DND-41 (cell line): ENCODE measurements at regions not wholly inside any gene's neighbourhood (a gene's known extent, or its start where the extent isn't known, plus 50 kb on each side); places are given as distances from the start of the nearest gene placed in this dataset.

Experiments used
- ATAC-seq: fragments of 200-7000 bp; cut with Tn5 transposase; 3 replicates; pipeline ENCODE4 v1.9.1; 2021; ENCODE audit warnings: low read depth; ENCODE audit not compliant: insufficient read depth
- DNase-seq: peaks from one replicate; pipeline ENCODE4 v3.0.0-alpha.2; 2020
- H2AFZ ChIP-seq: 2 replicates; pipeline ENCODE4 v1.6.0; 2012; ENCODE audit warnings: low read depth, low read length
- H3K27ac ChIP-seq: 2 replicates; pipeline ENCODE4 v1.5.1; 2012; ENCODE audit warnings: low read length, inconsistent platforms
- H3K27me3 ChIP-seq: fragments of 200-600 bp; sonication (generic); 2 replicates; pipeline ENCODE4 v1.6.0; 2012; ENCODE audit warnings: low read length, mild to moderate bottlenecking, inconsistent platforms; ENCODE audit not compliant: insufficient read depth, poor library complexity
- H3K36me3 ChIP-seq: 2 replicates; pipeline ENCODE4 v1.5.1; 2012; ENCODE audit warnings: low read length, inconsistent platforms; ENCODE audit not compliant: insufficient read depth
- H3K4me1 ChIP-seq: 2 replicates; pipeline ENCODE4 v1.5.1; 2012; ENCODE audit warnings: mild to moderate bottlenecking, low read length; ENCODE audit not compliant: insufficient read depth
- H3K4me2 ChIP-seq: 2 replicates; pipeline ENCODE4 v1.6.0; 2012; ENCODE audit warnings: mild to moderate bottlenecking, moderate library complexity, low read length, inconsistent platforms; ENCODE audit not compliant: insufficient read depth
- H3K4me3 ChIP-seq, 2 experiments: fragments of 200-600 bp in 1 of 2; shearing (Covaris generic) in 1 of 2; 2 replicates each; pipeline ENCODE4 v1.5.1; 2012 to 2016; ENCODE audit warnings: inconsistent platforms in 2 of 2, low read length in 2 of 2, mild to moderate bottlenecking in 2 of 2, low read depth in 1 of 2, moderate library complexity in 1 of 2
- H3K79me2 ChIP-seq: 2 replicates; pipeline ENCODE4 v1.6.0; 2012; ENCODE audit warnings: low read length, inconsistent platforms; ENCODE audit not compliant: insufficient read depth
- H3K9ac ChIP-seq: 2 replicates; pipeline ENCODE4 v1.6.0; 2012; ENCODE audit warnings: low read depth, mild to moderate bottlenecking, inconsistent platforms, low read length, moderate library complexity
- H3K9me3 ChIP-seq: 2 replicates; pipeline ENCODE4 v1.5.1; 2012; ENCODE audit warnings: low read length, moderate library complexity, mild to moderate bottlenecking, inconsistent platforms; ENCODE audit not compliant: insufficient read depth, severe bottlenecking
- H4K20me1 ChIP-seq: 2 replicates; pipeline ENCODE4 v1.6.0; 2012; ENCODE audit warnings: low read length; ENCODE audit not compliant: insufficient read depth
- CTCF ChIP-seq: IDR thresholded peaks from 2 replicates; pipeline ENCODE4 v1.5.1; 2012; ENCODE audit warnings: borderline replicate concordance, low read length, moderate library complexity, mild to moderate bottlenecking; ENCODE audit not compliant: poor library complexity, severe bottlenecking; ENCODE audit errors: extremely low read depth
- EZH2 ChIP-seq: IDR thresholded peaks from 3 replicates; pipeline ENCODE4 v1.6.1; 2012; ENCODE audit warnings: borderline replicate concordance, low read depth, mild to moderate bottlenecking, moderate library complexity, low read length, inconsistent platforms; ENCODE audit not compliant: severe bottlenecking

- TF ChIP-seq EZH2 (no peak), CTCF (no peak)
- H3K4me3 ChIP-seq, result no peak overlapping the region
- no peaks in the 10 kb centered on the region for H3K79me2 ChIP-seq
- H3K4me2 ChIP-seq, result no peak overlapping the region
- H3K27me3 ChIP-seq, result no peaks in the 10 kb centered on the region
- no peaks in the 10 kb centered on the region for H4K20me1 ChIP-seq
- H3K9me3 ChIP-seq, result no peaks in the 10 kb centered on the region
- ATAC-seq (no peak), DNase-seq (no peak)
- H2AFZ ChIP-seq, result no peak overlapping the region
- no peak overlapping the region for H3K27ac ChIP-seq
- no peaks in the 10 kb centered on the region for H3K36me3 ChIP-seq
- no peak overlapping the region for H3K9ac ChIP-seq
- H3K4me1 ChIP-seq, result no peaks in the 10 kb centered on the region
Observed at GRCh38 chr2:144140891-144141290, 379.0 kb downstream of the ZEB2 start.

- H3K4me1 ChIP-seq, result no peaks in the 10 kb centered on the region
- H3K27me3 ChIP-seq, result no peaks in the 10 kb centered on the region
- no peaks in the 10 kb centered on the region for H4K20me1 ChIP-seq
- H3K79me2 ChIP-seq, result no peaks in the 10 kb centered on the region
- no peak overlapping the region for H3K4me3 ChIP-seq
- ATAC-seq (no peak), DNase-seq (no peak)
- no peaks in the 10 kb centered on the region for H3K36me3 ChIP-seq
- no peak overlapping the region for H3K27ac ChIP-seq
- H3K9ac ChIP-seq, result no peak overlapping the region
- TF ChIP-seq EZH2 (no peak), CTCF (no peak)
- H3K9me3 ChIP-seq, result no peaks in the 10 kb centered on the region
- no peak overlapping the region for H2AFZ ChIP-seq
- H3K4me2 ChIP-seq, result no peak overlapping the region
Observed at GRCh38 chr2:144137705-144138428, 382.1 kb downstream of the ZEB2 start.

- ATAC-seq (no peak), DNase-seq (no peak)
- no peaks in the 10 kb centered on the region for H3K9me3 ChIP-seq
- no peak overlapping the region for H2AFZ ChIP-seq
- no peak overlapping the region for H3K9ac ChIP-seq
- H3K4me1 ChIP-seq, result no peaks in the 10 kb centered on the region
- no peak overlapping the region for H3K4me3 ChIP-seq
- H4K20me1 ChIP-seq, result no peaks in the 10 kb centered on the region
- H3K79me2 ChIP-seq, result no peaks in the 10 kb centered on the region
- H3K27ac ChIP-seq, result no peak overlapping the region
- no peaks in the 10 kb centered on the region for H3K27me3 ChIP-seq
- no peak for TF ChIP-seq CTCF
- TF ChIP-seq EZH2, result no peak
- H3K36me3 ChIP-seq, result no peaks in the 10 kb centered on the region
- H3K4me2 ChIP-seq, result no peak overlapping the region
Observed at GRCh38 chr2:144137272-144137671, 382.6 kb downstream of the ZEB2 start.
